Osteoblast (primary cell): ENCODE measurements at regions not wholly inside any gene's neighbourhood (a gene's known extent, or its start where the extent isn't known, plus 50 kb on each side); places are given as distances from the start of the nearest gene placed in this dataset.

ENCODE experiments used
- DNase-seq: peaks from one replicate; pipeline ENCODE4 v3.0.0; 2011; ENCODE audit warnings: low spot score, mixed read lengths; ENCODE audit not compliant: insufficient read length; ENCODE audit errors: missing footprints
- H2AFZ ChIP-seq: 2 replicates; pipeline ENCODE4 v1.6.0; 2011; ENCODE audit warnings: mild to moderate bottlenecking, low read length
- H3K27ac ChIP-seq: 2 replicates; pipeline ENCODE4 v1.5.1; 2011; ENCODE audit warnings: mild to moderate bottlenecking, low read depth, low read length, moderate library complexity
- H3K27me3 ChIP-seq: 2 replicates; pipeline ENCODE4 v1.6.0; 2012; ENCODE audit warnings: mild to moderate bottlenecking, control low read depth, inconsistent platforms, low read length, moderate library complexity; ENCODE audit not compliant: insufficient read depth
- H3K36me3 ChIP-seq: 2 replicates; pipeline ENCODE4 v1.5.1; 2011; ENCODE audit warnings: mild to moderate bottlenecking, low read length, control low read depth, moderate library complexity; ENCODE audit not compliant: insufficient read depth
- H3K4me1 ChIP-seq: 2 replicates; pipeline ENCODE4 v1.5.1; 2011; ENCODE audit warnings: mild to moderate bottlenecking, low read length, control low read depth, moderate library complexity; ENCODE audit not compliant: insufficient read depth
- H3K4me2 ChIP-seq: 2 replicates; pipeline ENCODE4 v1.6.0; 2011; ENCODE audit warnings: mild to moderate bottlenecking, low read length; ENCODE audit not compliant: insufficient read depth
- H3K4me3 ChIP-seq: fragments of 200-600 bp; sonication (generic); 3 replicates; pipeline ENCODE4 v1.5.1; 2012; ENCODE audit warnings: mild to moderate bottlenecking, low read length, inconsistent platforms; ENCODE audit not compliant: insufficient read depth
- H3K79me2 ChIP-seq: 2 replicates; pipeline ENCODE4 v1.6.0; 2012; ENCODE audit warnings: mild to moderate bottlenecking, low read length, control low read depth, inconsistent platforms; ENCODE audit not compliant: insufficient read depth
- H3K9me3 ChIP-seq: 2 replicates; pipeline ENCODE4 v1.5.1; 2011; ENCODE audit warnings: low read depth, low read length, control low read depth
- H4K20me1 ChIP-seq: 2 replicates; pipeline ENCODE4 v1.6.0; 2012; ENCODE audit warnings: mild to moderate bottlenecking, low read length, control low read depth; ENCODE audit not compliant: insufficient read depth
- CTCF ChIP-seq: IDR thresholded peaks from 2 replicates; pipeline ENCODE4 v1.5.1; 2011; ENCODE audit warnings: mild to moderate bottlenecking, low read depth, low read length, moderate library complexity; ENCODE audit errors: extremely low read depth

GRCh38 chr2:160868891-160869290, 291.3 kb upstream of the TANK start:
- H2AFZ ChIP-seq, result no peak overlapping the region
- H3K27me3 ChIP-seq, result no peaks in the 10 kb centered on the region
- no peaks in the 10 kb centered on the region for H3K79me2 ChIP-seq
- peak overlapping the region; percentile 33 for H3K4me2 ChIP-seq
- DNase-seq, result no peak
- H3K4me1 ChIP-seq, result peaks cover 25% of the 10 kb centered on the region
- peak overlapping the region; percentile 12 for H3K27ac ChIP-seq
- no peaks in the 10 kb centered on the region for H3K9me3 ChIP-seq
- no peaks in the 10 kb centered on the region for H3K36me3 ChIP-seq
- no peak for TF ChIP-seq CTCF
- H3K4me3 ChIP-seq, result no peak overlapping the region
- H4K20me1 ChIP-seq, result no peaks in the 10 kb centered on the region

- Histone ChIP-seq H2AFZ (no peak overlapping the region), H3K27me3 (no peaks in the 10 kb centered on the region), H3K4me2 (peak overlapping the region; percentile 33), H3K36me3 (no peaks in the 10 kb centered on the region), H3K79me2 (no peaks in the 10 kb centered on the region), H3K4me1 (peaks cover 25% of the 10 kb centered on the region), H4K20me1 (no peaks in the 10 kb centered on the region), H3K27ac (peak overlapping the region; percentile 12), H3K4me3 (no peak overlapping the region), H3K9me3 (no peaks in the 10 kb centered on the region)
- peak; percentile 42 for DNase-seq
- TF ChIP-seq CTCF, result no peak
Measured at GRCh38 chr2:160869411-160869810, 290.8 kb upstream of the TANK start.

- H3K4me2 ChIP-seq, result peak overlapping the region; percentile 33
- H3K9me3 ChIP-seq, result no peaks in the 10 kb centered on the region
- H3K27ac ChIP-seq, result peak overlapping the region; percentile 42
- no peak overlapping the region for H3K4me3 ChIP-seq
- H3K27me3 ChIP-seq, result no peaks in the 10 kb centered on the region
- TF ChIP-seq CTCF, result no peak
- peaks cover 25% of the 10 kb centered on the region for H3K4me1 ChIP-seq
- H2AFZ ChIP-seq, result peak overlapping the region; percentile 24
- no peaks in the 10 kb centered on the region for H4K20me1 ChIP-seq
- DNase-seq, result no peak
- H3K36me3 ChIP-seq, result no peaks in the 10 kb centered on the region
- H3K79me2 ChIP-seq, result no peaks in the 10 kb centered on the region
Measured at GRCh38 chr2:160870729-160871465, 289.3 kb upstream of the TANK start.

GRCh38 chr2:160871953-160872352, 288.3 kb upstream of the TANK start:
- no peaks in the 10 kb centered on the region for H3K79me2 ChIP-seq
- H2AFZ ChIP-seq, result no peak overlapping the region
- H3K4me3 ChIP-seq, result no peak overlapping the region
- no peak overlapping the region for H3K4me2 ChIP-seq
- no peaks in the 10 kb centered on the region for H3K36me3 ChIP-seq
- H3K27ac ChIP-seq, result no peak overlapping the region
- H3K9me3 ChIP-seq, result no peaks in the 10 kb centered on the region
- TF ChIP-seq CTCF, result no peak
- DNase-seq, result no peak
- H4K20me1 ChIP-seq, result no peaks in the 10 kb centered on the region
- no peaks in the 10 kb centered on the region for H3K27me3 ChIP-seq
- H3K4me1 ChIP-seq, result peaks cover 25% of the 10 kb centered on the region
